ENCODE measurements at regions not wholly inside any gene's neighbourhood (a gene's known extent, or its start where the extent isn't known, plus 50 kb on each side); places are given as distances from the start of the nearest gene placed in this dataset.
A peak's percentile ranks its signal among the peaks of the same experiment; 100 is the strongest.

DNA sequence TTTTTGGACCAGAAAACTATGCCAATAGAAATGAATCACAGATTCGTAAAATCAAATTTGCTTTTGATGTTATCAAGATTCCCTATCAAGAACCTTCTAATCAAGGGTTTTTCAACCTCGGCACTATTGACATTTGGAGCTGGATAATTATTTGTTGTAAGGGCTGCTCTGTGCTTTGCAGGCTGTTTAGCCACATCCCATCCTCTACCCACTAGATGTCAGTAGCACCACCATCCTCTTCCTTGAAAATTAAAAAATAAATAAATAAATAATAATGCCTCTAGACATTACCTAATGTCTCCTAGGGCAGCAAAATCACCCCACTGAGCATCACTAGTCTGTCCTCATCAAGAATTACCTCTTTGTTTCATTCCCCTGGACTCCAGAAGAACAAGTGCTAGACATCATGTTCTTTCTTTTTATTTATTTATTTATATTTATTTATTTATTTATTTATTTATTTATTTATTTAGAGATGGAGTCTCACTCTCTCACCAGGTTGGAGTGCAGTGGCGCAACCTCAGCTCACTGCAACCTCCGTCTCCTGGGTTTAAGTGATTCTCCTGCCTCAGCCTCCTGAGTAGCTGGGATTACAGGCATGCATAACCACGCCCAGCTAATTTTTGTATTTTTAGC, 744.7 kb downstream of the KCNA4 start:
- no peak overlapping the region for H3K27ac ChIP-seq (ENCODE audit: low read length)
- POLR2A ChIA-PET = no interaction called here
- no peak for TF ChIP-seq TCF7L2 (IDR thresholded peaks at IDR 0.05; ENCODE audit: low read depth, low read length)
- TF ChIP-seq, protein P1, sequence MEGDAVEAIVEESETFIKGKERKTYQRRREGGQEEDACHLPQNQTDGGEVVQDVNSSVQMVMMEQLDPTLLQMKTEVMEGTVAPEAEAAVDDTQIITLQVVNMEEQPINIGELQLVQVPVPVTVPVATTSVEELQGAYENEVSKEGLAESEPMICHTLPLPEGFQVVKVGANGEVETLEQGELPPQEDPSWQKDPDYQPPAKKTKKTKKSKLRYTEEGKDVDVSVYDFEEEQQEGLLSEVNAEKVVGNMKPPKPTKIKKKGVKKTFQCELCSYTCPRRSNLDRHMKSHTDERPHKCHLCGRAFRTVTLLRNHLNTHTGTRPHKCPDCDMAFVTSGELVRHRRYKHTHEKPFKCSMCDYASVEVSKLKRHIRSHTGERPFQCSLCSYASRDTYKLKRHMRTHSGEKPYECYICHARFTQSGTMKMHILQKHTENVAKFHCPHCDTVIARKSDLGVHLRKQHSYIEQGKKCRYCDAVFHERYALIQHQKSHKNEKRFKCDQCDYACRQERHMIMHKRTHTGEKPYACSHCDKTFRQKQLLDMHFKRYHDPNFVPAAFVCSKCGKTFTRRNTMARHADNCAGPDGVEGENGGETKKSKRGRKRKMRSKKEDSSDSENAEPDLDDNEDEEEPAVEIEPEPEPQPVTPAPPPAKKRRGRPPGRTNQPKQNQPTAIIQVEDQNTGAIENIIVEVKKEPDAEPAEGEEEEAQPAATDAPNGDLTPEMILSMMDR (IDR thresholded peaks at IDR 0.05) = peak; percentile 30; the same call in 1 of the 2 replicates
- ATAC-seq = no peak
- DNase-seq (ENCODE audit: low read depth, low spot score) = no peak
- CTCF ChIA-PET = interaction anchor here (0.5 kb wide), 1 partner anchor 64 kb away, joined by 4 read pairs; no protein-coding TSS in a partner anchor
- intact Hi-C loops (cut with micrococcal nuclease; ENCODE audit: unreplicated experiment) (no loop called here), in situ Hi-C loops (cut with HindIII; ENCODE audit: low pct_unique_long_range_greater_than_20kb, low sequenced_read_pairs) (no loop called here)
- no peaks in the 10 kb centered on the region for H3K27me3 ChIP-seq (ENCODE audit: control insufficient read depth, insufficient read depth, low read length)
- no peaks in the 10 kb centered on the region for H3K4me1 ChIP-seq (ENCODE audit: control insufficient read depth, insufficient read depth, low read length)
- H3K4me3 ChIP-seq (ENCODE audit: low read depth in 2 of 2, low read length in 2 of 2) = no peak overlapping the region
- BruUV-seq (replicated peaks) = no TSS peak
- H3K36me3 ChIP-seq (ENCODE audit: control insufficient read depth, insufficient read depth, low read length) = no peaks in the 10 kb centered on the region
- no peaks in the 10 kb centered on the region for H3K9me3 ChIP-seq (ENCODE audit: control insufficient read depth, insufficient read depth, low read depth, low read length)

DNA sequence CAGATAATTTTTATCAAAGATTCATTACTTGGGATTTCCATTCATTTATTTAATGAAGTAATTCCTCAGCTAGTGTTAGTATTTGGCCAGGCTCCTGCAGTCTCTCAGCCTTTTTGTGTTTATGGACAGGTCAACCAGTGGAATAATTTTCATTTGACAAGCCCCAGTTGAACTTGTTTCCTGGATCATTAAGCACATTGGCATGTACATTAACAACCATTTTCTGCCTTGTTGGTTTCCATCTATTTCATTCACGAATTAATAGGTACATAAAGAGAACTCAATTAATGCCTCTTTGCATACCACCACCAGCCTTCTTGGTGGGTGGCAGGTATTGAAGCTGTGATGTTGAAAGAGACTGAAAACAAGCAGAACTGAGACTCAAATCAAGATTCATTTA, 745.2 kb downstream of the KCNA4 start:
- Histone ChIP-seq H3K27ac (ENCODE audit: low read length) (no peak overlapping the region), H3K27me3 (ENCODE audit: control insufficient read depth, insufficient read depth, low read length) (no peaks in the 10 kb centered on the region), H3K36me3 (ENCODE audit: control insufficient read depth, insufficient read depth, low read length) (no peaks in the 10 kb centered on the region), H3K4me1 (ENCODE audit: control insufficient read depth, insufficient read depth, low read length) (no peaks in the 10 kb centered on the region), H3K9me3 (ENCODE audit: control insufficient read depth, insufficient read depth, low read depth, low read length) (no peaks in the 10 kb centered on the region), H3K4me3 (ENCODE audit: low read depth in 2 of 2, low read length in 2 of 2) (no peak overlapping the region)
- intact Hi-C loops (cut with micrococcal nuclease; ENCODE audit: unreplicated experiment) (no loop called here), in situ Hi-C loops (cut with HindIII; ENCODE audit: low pct_unique_long_range_greater_than_20kb, low sequenced_read_pairs) (no loop called here)
- no TSS peak for BruUV-seq (replicated peaks)
- ChIA-PET CTCF (interaction anchor here (0.5 kb wide), 1 partner anchor 64 kb away, joined by 4 read pairs; no protein-coding TSS in a partner anchor), POLR2A (no interaction called here)
- ATAC-seq (no peak), DNase-seq (ENCODE audit: low read depth, low spot score) (no peak)
- TF ChIP-seq POLR2AphosphoS5 (IDR thresholded peaks at IDR 0.05; ENCODE audit: low read depth, low read length) (no peak), SIN3A (IDR thresholded peaks at IDR 0.05; ENCODE audit: borderline replicate concordance, insufficient read depth, low read depth, low read length) (no peak), TCF7L2 (IDR thresholded peaks at IDR 0.05; ENCODE audit: low read depth, low read length) (no peak)
- TF ChIP-seq, protein P1 (IDR thresholded peaks at IDR 0.05) = no peak
- TF ChIP-seq, protein P2, sequence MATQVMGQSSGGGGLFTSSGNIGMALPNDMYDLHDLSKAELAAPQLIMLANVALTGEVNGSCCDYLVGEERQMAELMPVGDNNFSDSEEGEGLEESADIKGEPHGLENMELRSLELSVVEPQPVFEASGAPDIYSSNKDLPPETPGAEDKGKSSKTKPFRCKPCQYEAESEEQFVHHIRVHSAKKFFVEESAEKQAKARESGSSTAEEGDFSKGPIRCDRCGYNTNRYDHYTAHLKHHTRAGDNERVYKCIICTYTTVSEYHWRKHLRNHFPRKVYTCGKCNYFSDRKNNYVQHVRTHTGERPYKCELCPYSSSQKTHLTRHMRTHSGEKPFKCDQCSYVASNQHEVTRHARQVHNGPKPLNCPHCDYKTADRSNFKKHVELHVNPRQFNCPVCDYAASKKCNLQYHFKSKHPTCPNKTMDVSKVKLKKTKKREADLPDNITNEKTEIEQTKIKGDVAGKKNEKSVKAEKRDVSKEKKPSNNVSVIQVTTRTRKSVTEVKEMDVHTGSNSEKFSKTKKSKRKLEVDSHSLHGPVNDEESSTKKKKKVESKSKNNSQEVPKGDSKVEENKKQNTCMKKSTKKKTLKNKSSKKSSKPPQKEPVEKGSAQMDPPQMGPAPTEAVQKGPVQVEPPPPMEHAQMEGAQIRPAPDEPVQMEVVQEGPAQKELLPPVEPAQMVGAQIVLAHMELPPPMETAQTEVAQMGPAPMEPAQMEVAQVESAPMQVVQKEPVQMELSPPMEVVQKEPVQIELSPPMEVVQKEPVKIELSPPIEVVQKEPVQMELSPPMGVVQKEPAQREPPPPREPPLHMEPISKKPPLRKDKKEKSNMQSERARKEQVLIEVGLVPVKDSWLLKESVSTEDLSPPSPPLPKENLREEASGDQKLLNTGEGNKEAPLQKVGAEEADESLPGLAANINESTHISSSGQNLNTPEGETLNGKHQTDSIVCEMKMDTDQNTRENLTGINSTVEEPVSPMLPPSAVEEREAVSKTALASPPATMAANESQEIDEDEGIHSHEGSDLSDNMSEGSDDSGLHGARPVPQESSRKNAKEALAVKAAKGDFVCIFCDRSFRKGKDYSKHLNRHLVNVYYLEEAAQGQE (IDR thresholded peaks at IDR 0.05; ENCODE audit: insufficient read depth in 1 of 2, low read depth in 2 of 2, low read length in 1 of 2) = no peak
